Kidney (tissue), 13 donors: ENCODE measurements at regions not wholly inside any gene's neighbourhood (a gene's known extent, or its start where the extent isn't known, plus 50 kb on each side); places are given as distances from the start of the nearest gene placed in this dataset.

ENCODE experiments used
- DNase-seq, 5 donors: peaks; one replicate each; pipeline ENCODE4 v3.0.0-alpha.2; 2013 to 2020
- FAIRE-seq: peaks from 2 replicates; lab custom pipeline; 2012; peaks lifted over from hg19 to GRCh38; lab: Jason Lieb, UNC
- H3K27ac ChIP-seq, 2 donors: one replicate each; pipeline ENCODE4 v1.7.0; 2013; ENCODE audit warnings: low read depth in 2 of 2, low read length in 2 of 2, inconsistent platforms in 1 of 2
- H3K27me3 ChIP-seq: one replicate; pipeline ENCODE4 v1.7.1; 2013; ENCODE audit warnings: low read length, inconsistent platforms; ENCODE audit not compliant: control insufficient read depth, insufficient read depth
- H3K36me3 ChIP-seq, 3 donors: one replicate each; pipeline versions ENCODE4 v1.7.0 to v1.7.1; 2013; ENCODE audit warnings: low read length in 3 of 3, control low read depth in 1 of 3, inconsistent platforms in 1 of 3; ENCODE audit not compliant: insufficient read depth in 3 of 3, control insufficient read depth in 2 of 3
- H3K4me1 ChIP-seq, 3 donors: one replicate each; pipeline versions ENCODE4 v1.7.0 to v1.7.1; 2013; ENCODE audit warnings: low read length in 3 of 3, inconsistent platforms in 1 of 3, low read depth in 1 of 3; ENCODE audit not compliant: control insufficient read depth in 2 of 3, insufficient read depth in 2 of 3
- H3K4me3 ChIP-seq, 3 donors: one replicate each; pipeline versions ENCODE4 v1.7.0 to v1.8.1; 2013; ENCODE audit warnings: low read length in 3 of 3, control low read depth in 1 of 3, inconsistent platforms in 1 of 3
- H3K9ac ChIP-seq, 3 donors: one replicate each; pipeline versions ENCODE4 v1.7.0 to v1.7.1; 2013; ENCODE audit warnings: low read length in 3 of 3, control low read depth in 1 of 3, inconsistent platforms in 1 of 3
- H3K9me3 ChIP-seq, 3 donors: one replicate each; pipeline versions ENCODE4 v1.7.0 to v1.7.1; 2013; ENCODE audit warnings: low read length in 3 of 3, control low read depth in 1 of 3, inconsistent platforms in 1 of 3; ENCODE audit not compliant: control insufficient read depth in 2 of 3, insufficient read depth in 1 of 3
- intact Hi-C: fragments of 100-400 bp; cut with DNase I; formaldehyde crosslinking; loops from one replicate; pipeline ENCODE4 v1.11.1; 2022
- TF ChIP-seq, protein P1 (sequence below): IDR thresholded peaks from 3 replicates; pipeline ENCODE4 v1.5.1; 2012; ENCODE audit warnings: mild to moderate bottlenecking, moderate library complexity, borderline replicate concordance; ENCODE audit not compliant: insufficient read depth; ENCODE audit errors: extremely low read depth
- donor health status: control.
- donor health status: control.
- donor health status: control.
- donor health status: control.
- donor health status: control.
- donor health status: DM: yes; HTN: yes; CAD: no.
- donor health status: Normal renal cell carcinoma (clear cell type).

DNA sequence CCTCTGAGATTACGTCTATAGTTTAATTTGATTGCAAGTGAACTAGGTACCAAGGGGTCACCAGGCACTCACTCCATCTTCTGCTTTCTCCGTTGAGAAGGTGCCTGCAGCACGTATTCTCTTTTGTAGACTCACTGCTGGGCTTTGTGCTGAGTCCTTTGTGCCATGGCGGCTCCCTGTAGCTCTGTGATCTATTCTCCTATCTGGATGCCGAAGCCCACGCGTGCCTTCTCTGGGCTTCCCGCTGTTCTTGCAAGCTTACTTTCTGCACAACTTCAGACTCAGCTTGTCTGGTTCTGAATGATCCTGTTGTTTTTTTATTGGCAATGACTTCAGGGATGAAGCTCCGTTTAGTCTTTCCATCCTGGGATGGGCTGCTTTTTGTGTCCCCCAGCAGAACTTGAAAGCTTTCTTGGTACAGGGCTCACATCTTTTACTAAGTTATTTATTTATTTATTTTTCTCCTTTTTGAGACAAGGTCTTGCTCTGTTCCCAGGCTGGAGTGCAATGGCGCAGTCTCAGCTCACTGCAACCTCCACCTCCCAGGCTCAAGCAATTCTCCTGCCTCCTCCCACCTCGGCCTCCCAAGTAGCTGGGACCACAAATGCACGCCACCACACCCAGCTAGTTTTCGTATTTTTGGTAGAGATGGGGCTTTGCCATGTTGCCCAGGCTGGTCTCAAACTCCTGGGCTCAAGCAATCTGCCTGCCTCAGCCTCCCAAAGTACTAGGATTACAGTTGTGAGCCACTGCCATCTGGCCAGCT lies 100.9 kb upstream of the NKX1-1 start:
- DNase-seq: peak in 1 of 5 donors; percentile 4

DNA sequence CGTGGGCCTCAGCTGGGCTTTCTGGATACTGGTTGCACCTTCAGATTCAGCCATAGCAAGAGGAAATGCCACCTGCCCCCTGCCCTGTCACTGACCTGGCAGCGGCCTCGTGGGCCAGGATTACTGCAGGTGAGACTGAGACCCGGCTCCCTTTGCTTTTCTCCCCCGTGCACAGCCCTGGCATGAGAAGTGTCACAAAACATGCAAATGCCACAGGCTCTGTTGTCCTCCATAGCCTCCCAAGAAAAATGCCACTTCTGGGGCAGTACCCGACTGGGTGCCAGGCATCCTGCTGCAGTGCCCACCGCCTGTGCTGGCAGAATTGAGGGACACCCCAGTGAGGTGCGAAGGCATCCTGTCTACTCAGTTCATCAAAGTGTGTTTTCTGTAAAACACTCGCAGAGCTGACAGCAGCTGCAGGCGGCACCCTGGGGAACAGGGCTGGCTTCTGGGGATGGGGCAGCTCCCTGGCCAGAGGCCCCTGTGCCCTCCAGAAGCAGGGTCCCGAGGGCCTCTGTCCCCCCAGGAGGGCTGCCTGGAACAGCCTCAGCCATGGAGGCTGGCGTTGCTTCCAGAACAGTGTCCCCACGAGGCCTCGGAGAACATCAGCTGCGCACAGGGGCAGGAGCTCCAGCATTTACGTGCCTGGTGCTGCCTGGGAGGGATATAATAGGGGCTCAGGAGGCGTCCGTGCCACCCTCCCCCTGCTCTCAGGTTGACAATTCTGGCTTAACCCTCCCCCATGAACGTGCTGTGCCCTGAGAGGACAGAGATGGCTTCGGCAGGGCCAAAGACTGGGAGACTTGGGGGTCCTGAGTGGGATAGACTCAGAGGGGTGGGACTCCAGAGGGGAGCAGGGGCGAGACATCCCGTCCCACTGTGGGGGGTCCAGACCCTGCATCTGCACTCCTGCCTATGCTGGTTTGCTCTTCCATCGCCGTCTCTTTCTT lies 99.5 kb upstream of the NKX1-1 start:
- Histone ChIP-seq H3K9ac (no peak overlapping the region), H3K4me3 (no peak overlapping the region), H3K36me3 (no peaks in the 10 kb centered on the region), H3K9me3 (no peaks in the 10 kb centered on the region), H3K4me1 (no peaks in the 10 kb centered on the region), H3K27ac (no peak overlapping the region), H3K27me3 (peaks cover 4% of the 10 kb centered on the region)
- peak in 2 of 5 donors; percentile 12 to 67 for DNase-seq
- TF ChIP-seq, protein P1, sequence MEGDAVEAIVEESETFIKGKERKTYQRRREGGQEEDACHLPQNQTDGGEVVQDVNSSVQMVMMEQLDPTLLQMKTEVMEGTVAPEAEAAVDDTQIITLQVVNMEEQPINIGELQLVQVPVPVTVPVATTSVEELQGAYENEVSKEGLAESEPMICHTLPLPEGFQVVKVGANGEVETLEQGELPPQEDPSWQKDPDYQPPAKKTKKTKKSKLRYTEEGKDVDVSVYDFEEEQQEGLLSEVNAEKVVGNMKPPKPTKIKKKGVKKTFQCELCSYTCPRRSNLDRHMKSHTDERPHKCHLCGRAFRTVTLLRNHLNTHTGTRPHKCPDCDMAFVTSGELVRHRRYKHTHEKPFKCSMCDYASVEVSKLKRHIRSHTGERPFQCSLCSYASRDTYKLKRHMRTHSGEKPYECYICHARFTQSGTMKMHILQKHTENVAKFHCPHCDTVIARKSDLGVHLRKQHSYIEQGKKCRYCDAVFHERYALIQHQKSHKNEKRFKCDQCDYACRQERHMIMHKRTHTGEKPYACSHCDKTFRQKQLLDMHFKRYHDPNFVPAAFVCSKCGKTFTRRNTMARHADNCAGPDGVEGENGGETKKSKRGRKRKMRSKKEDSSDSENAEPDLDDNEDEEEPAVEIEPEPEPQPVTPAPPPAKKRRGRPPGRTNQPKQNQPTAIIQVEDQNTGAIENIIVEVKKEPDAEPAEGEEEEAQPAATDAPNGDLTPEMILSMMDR: no peak
- no peak for FAIRE-seq
- intact Hi-C loops: no loop called here

More for the DNA sequence above, 100.9 kb upstream of the NKX1-1 start:
- peaks cover 4% of the 10 kb centered on the region for H3K27me3 ChIP-seq
- H3K36me3 ChIP-seq: no peaks in the 10 kb centered on the region
- no peaks in the 10 kb centered on the region for H3K9me3 ChIP-seq
- intact Hi-C loops: no loop called here
- FAIRE-seq: no peak
- H3K9ac ChIP-seq: no peak overlapping the region
- H3K4me1 ChIP-seq: no peaks in the 10 kb centered on the region
- TF ChIP-seq, protein P1: no peak
- H3K4me3 ChIP-seq: no peak overlapping the region
- no peak overlapping the region for H3K27ac ChIP-seq

DNA sequence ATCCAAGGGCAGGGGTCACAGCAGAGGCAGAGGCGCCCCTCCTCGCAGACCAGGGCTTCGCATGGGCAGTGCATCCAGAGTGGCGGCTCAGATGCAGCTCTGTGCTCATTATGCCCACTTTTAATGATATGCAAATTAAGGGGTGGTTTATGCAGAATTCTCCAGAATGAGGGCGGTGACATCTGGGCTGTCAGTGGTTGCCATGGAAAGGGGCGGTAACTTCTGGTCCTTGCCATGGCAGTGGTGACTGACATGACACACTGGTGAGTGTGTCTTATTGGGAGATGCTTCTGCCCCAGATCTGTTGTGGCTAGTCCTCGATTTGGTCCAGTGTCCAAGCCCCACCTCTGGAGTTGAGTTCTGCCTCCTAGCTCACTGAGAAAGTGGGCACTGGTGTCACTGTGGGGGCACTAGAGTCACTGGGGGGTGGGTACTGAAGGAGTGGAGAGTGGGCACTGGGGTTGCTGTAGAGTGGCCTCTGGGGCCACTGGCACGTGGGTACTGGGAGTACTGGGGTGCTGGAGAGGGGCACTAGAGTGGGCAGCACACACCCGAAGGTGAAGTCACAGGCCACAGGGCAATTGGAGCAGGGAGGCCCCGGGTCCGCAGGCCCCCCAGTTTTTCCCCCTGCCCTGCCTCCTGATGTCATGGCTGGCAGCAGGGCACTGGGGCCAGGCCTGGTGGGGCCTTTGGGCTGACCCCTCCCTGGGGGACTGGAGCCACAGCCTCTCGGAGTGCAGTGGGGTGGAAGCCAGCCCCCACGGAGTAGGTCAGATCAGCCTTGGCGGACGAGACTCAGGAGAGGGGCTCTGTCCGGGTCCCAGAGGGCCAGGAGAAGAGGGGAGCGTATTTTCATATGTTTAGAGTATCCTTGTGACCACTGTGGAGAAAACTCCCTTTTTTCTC lies 98.6 kb upstream of the NKX1-1 start:
- intact Hi-C loops: no loop called here
- no peak overlapping the region for H3K27ac ChIP-seq
- no peaks in the 10 kb centered on the region for H3K36me3 ChIP-seq
- no peak overlapping the region for H3K4me3 ChIP-seq
- no peak for FAIRE-seq
- peak in 1 of 5 donors; percentile 24 for DNase-seq
- TF ChIP-seq, protein P1: no peak
- H3K9ac ChIP-seq: no peak overlapping the region
- no peaks in the 10 kb centered on the region for H3K9me3 ChIP-seq
- no peaks in the 10 kb centered on the region for H3K4me1 ChIP-seq
- H3K27me3 ChIP-seq: peaks cover 4% of the 10 kb centered on the region
